ENCODE measurements at regions not wholly inside any gene's neighbourhood (a gene's known extent, or its start where the extent isn't known, plus 50 kb on each side); places are given as distances from the start of the nearest gene placed in this dataset.
A peak's percentile ranks its signal among the peaks of the same experiment; 100 is the strongest.

DNA sequence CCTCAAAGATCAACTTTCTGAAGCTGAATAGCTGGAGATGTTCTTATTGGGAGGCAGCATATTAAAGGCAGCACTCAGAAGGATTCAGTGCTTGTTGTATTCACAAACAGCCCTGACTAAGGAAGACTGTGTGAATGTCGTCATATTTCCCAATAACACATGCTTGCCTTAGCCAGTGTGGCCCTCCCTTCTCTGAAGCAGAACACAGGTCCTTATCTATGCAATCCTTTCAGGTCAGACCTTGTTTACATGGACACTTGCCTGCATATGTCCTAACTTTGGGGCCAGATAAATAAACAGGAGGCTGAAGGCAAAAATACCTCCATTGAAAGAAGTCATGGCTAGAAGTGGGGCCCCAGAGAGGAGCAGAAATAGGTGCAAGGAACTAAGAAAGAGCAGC is 97.2 kb downstream of the SLC4A3 start:
- Mint-ChIP-seq H3K4me1 (ENCODE audit: insufficient read depth, unreplicated experiment) (peaks cover 16% of the 10 kb centered on the region), H3K4me3 (ENCODE audit: unreplicated experiment) (no peak overlapping the region), H3K27ac (ENCODE audit: low read depth, unreplicated experiment) (no peak overlapping the region), H3K27me3 (ENCODE audit: insufficient read depth, unreplicated experiment) (no peaks in the 10 kb centered on the region), H3K36me3 (ENCODE audit: insufficient read depth, unreplicated experiment) (no peaks in the 10 kb centered on the region), H3K9me3 (ENCODE audit: unreplicated experiment) (no peaks in the 10 kb centered on the region)
- intact Hi-C loops (cut with micrococcal nuclease) = no loop called here
- ChIA-PET CTCF (no interaction called here), POLR2A (interaction anchor here (1.1 kb wide), 1 partner anchor 41 kb away, joined by 3 read pairs; no protein-coding TSS in a partner anchor)
- no peak for TF ChIP-seq CTCF (IDR thresholded peaks at IDR 0.05; ENCODE audit: unreplicated experiment)
- peak; percentile 49 for DNase-seq (ENCODE audit: unreplicated experiment)
- no TSS peak for BruUV-seq (replicated peaks)

GRCh38 chr2:219726916-219727315 is 99.5 kb downstream of the SLC4A3 start:
- Mint-ChIP-seq H3K36me3 (ENCODE audit: insufficient read depth, unreplicated experiment) (peaks cover 4% of the 10 kb centered on the region), H3K27me3 (ENCODE audit: insufficient read depth, unreplicated experiment) (no peaks in the 10 kb centered on the region), H3K4me3 (ENCODE audit: unreplicated experiment) (no peak overlapping the region), H3K9me3 (ENCODE audit: unreplicated experiment) (no peaks in the 10 kb centered on the region), H3K4me1 (ENCODE audit: insufficient read depth, unreplicated experiment) (peaks cover 8% of the 10 kb centered on the region), H3K27ac (ENCODE audit: low read depth, unreplicated experiment) (no peak overlapping the region)
- no peak for TF ChIP-seq CTCF (IDR thresholded peaks at IDR 0.05; ENCODE audit: unreplicated experiment)
- POLR2A ChIA-PET = no interaction called here
- peak; percentile 61 for DNase-seq (ENCODE audit: unreplicated experiment)
- intact Hi-C loops (cut with micrococcal nuclease) = no loop called here
- no TSS peak for BruUV-seq (replicated peaks)
- CTCF ChIA-PET = interaction anchor here (0.7 kb wide), 1 partner anchor 693 kb away, joined by 3 read pairs; no protein-coding TSS in a partner anchor

GRCh38 chr2:219727771-219728429 is 100.5 kb downstream of the SLC4A3 start:
- Mint-ChIP-seq H3K27ac (ENCODE audit: low read depth, unreplicated experiment) (no peak overlapping the region), H3K4me1 (ENCODE audit: insufficient read depth, unreplicated experiment) (peaks cover 5% of the 10 kb centered on the region), H3K36me3 (ENCODE audit: insufficient read depth, unreplicated experiment) (peaks cover 4% of the 10 kb centered on the region), H3K9me3 (ENCODE audit: unreplicated experiment) (no peaks in the 10 kb centered on the region), H3K4me3 (ENCODE audit: unreplicated experiment) (no peak overlapping the region), H3K27me3 (ENCODE audit: insufficient read depth, unreplicated experiment) (no peaks in the 10 kb centered on the region)
- POLR2A ChIA-PET = no interaction called here
- intact Hi-C loops (cut with micrococcal nuclease) = no loop called here
- no peak for TF ChIP-seq CTCF (IDR thresholded peaks at IDR 0.05; ENCODE audit: unreplicated experiment)
- DNase-seq (ENCODE audit: unreplicated experiment) = no peak
- no TSS peak for BruUV-seq (replicated peaks)
- CTCF ChIA-PET = interaction anchor here (0.6 to 0.7 kb wide), 3 partner anchors 559 to 1756 kb away, joined by 3 read pairs; no protein-coding TSS in a partner anchor

- Mint-ChIP-seq H3K27ac (ENCODE audit: low read depth, unreplicated experiment) (no peak overlapping the region), H3K27me3 (ENCODE audit: insufficient read depth, unreplicated experiment) (no peaks in the 10 kb centered on the region), H3K9me3 (ENCODE audit: unreplicated experiment) (no peaks in the 10 kb centered on the region), H3K36me3 (ENCODE audit: insufficient read depth, unreplicated experiment) (peaks cover 4% of the 10 kb centered on the region), H3K4me1 (ENCODE audit: insufficient read depth, unreplicated experiment) (peaks cover 15% of the 10 kb centered on the region), H3K4me3 (ENCODE audit: unreplicated experiment) (no peak overlapping the region)
- intact Hi-C loops (cut with micrococcal nuclease) = no loop called here
- ChIA-PET POLR2A (interaction anchor here (1.3 kb wide), 1 partner anchor 108 kb away, joined by 3 read pairs; no protein-coding TSS in a partner anchor), CTCF (interaction anchor here (0.5 to 1.0 kb wide), 7 partner anchors 26 to 535 kb away, joined by 3 to 5 read pairs (median 3); no protein-coding TSS in a partner anchor)
- no peak for DNase-seq (ENCODE audit: unreplicated experiment)
- no TSS peak for BruUV-seq (replicated peaks)
- no peak for TF ChIP-seq CTCF (IDR thresholded peaks at IDR 0.05; ENCODE audit: unreplicated experiment)
Measured at GRCh38 chr2:219728991-219729487, 101.6 kb downstream of the SLC4A3 start.
